Mesendoderm (in vitro differentiated cells): ENCODE measurements at regions not wholly inside any gene's neighbourhood (a gene's known extent, or its start where the extent isn't known, plus 50 kb on each side); places are given as distances from the start of the nearest gene placed in this dataset.
A peak's percentile ranks its signal among the peaks of the same experiment; 100 is the strongest.
"Not testable (repeated sequence)": the region's sequence is repeated elsewhere in the genome, so short reads cannot be mapped to it uniquely, and the experiment has no call there.

Source experiments
- DNase-seq: peaks from one replicate; pipeline ENCODE4 v3.0.0; 2013
- H2AK5ac ChIP-seq: 2 replicates; pipeline ENCODE4 v1.6.1; 2013; ENCODE audit warnings: low read length, inconsistent platforms
- H2BK120ac ChIP-seq: 2 replicates; pipeline ENCODE4 v1.6.1; 2013; ENCODE audit warnings: low read depth, mild to moderate bottlenecking, low read length, moderate library complexity, mixed read lengths
- H2BK15ac ChIP-seq: replicated peaks from 2 replicates; pipeline ENCODE4 v1.6.1; 2013; ENCODE audit warnings: low read depth, mild to moderate bottlenecking, moderate library complexity
- H2BK5ac ChIP-seq: 2 replicates; pipeline ENCODE4 v1.6.1; 2013; ENCODE audit warnings: low read length, inconsistent platforms
- H3K18ac ChIP-seq: 2 replicates; pipeline ENCODE4 v1.6.1; 2013; ENCODE audit warnings: mild to moderate bottlenecking, low read length, mixed read lengths
- H3K23ac ChIP-seq: one replicate; pipeline ENCODE4 v1.6.1; 2013; ENCODE audit warnings: low read length
- H3K27ac ChIP-seq: 2 replicates; pipeline ENCODE4 v1.5.1; 2013; ENCODE audit warnings: low read depth, mild to moderate bottlenecking, inconsistent platforms, low read length, moderate library complexity
- H3K27me3 ChIP-seq: 2 replicates; pipeline ENCODE4 v1.6.1; 2013; ENCODE audit warnings: low read length, control low read depth, mild to moderate bottlenecking, inconsistent platforms; ENCODE audit not compliant: insufficient read depth, poor library complexity
- H3K36me3 ChIP-seq: 2 replicates; pipeline ENCODE4 v1.6.1; 2013; ENCODE audit warnings: low read length, inconsistent platforms; ENCODE audit not compliant: control insufficient read depth, insufficient read depth
- H3K4ac ChIP-seq: one replicate; pipeline ENCODE4 v1.6.1; 2013; ENCODE audit warnings: low read depth, mild to moderate bottlenecking, low read length, moderate library complexity
- H3K4me1 ChIP-seq: 2 replicates; pipeline ENCODE4 v1.6.1; 2013; ENCODE audit warnings: low read depth, low read length, inconsistent platforms; ENCODE audit not compliant: control insufficient read depth
- H3K4me2 ChIP-seq: 2 replicates; pipeline ENCODE4 v1.6.1; 2013; ENCODE audit warnings: low read length
- H3K4me3 ChIP-seq: 2 replicates; pipeline ENCODE4 v1.5.1; 2013; ENCODE audit warnings: mild to moderate bottlenecking, low read length
- H3K56ac ChIP-seq: one replicate; pipeline ENCODE4 v1.6.1; 2013; ENCODE audit warnings: low read length
- H3K79me1 ChIP-seq: 2 replicates; pipeline ENCODE4 v1.6.1; 2013; ENCODE audit warnings: low read length, inconsistent platforms
- H3K79me2 ChIP-seq: 2 replicates; pipeline ENCODE4 v1.6.1; 2013; ENCODE audit warnings: mild to moderate bottlenecking, low read length; ENCODE audit not compliant: control insufficient read depth, insufficient read depth
- H3K9ac ChIP-seq: 2 replicates; pipeline ENCODE4 v1.6.1; 2013; ENCODE audit warnings: low read length, inconsistent platforms
- H4K5ac ChIP-seq: one replicate; pipeline ENCODE4 v1.6.1; 2013; ENCODE audit warnings: low read length
- H4K8ac ChIP-seq: one replicate; pipeline ENCODE4 v1.6.1; 2013; ENCODE audit warnings: low read depth, mild to moderate bottlenecking, control low read depth, low read length, moderate library complexity
- WGBS: extraction: QIAGEN DNeasy Blood & Tissue Kit; methylation state at CpG from one replicate; pipeline ENCODE4 v1.1.7; 2013; ENCODE audit warnings: low lambda C conversion rate, missing lambda C conversion rate; ENCODE audit not compliant: insufficient coverage; ENCODE audit errors: extremely low coverage; 5-methylcytosine and 5-hydroxymethylcytosine counted together

DNA sequence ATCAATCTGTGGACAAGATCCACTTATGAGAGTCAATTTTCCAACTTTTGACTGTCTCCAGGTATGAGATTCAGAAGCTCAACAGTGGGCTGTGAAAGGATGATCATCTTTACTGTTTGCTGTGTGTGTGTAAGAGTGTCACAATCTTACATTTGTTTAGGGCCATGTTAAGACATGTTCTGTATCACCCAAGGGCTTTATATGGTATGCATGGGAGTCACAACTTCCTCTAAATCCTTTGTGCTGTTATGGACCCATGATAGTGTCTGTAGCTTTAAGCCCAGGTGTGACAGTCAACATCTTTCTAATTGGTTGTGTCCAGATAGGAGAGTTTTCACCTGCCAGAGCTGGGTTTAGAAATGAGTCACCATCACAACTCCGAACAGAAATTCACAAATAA, 70.2 kb downstream of the ZNF726 start:
- not testable (repeated sequence) for H3K79me2 ChIP-seq, H3K23ac ChIP-seq, H2AK5ac ChIP-seq, H3K4me2 ChIP-seq, H4K5ac ChIP-seq, H4K8ac ChIP-seq, H3K56ac ChIP-seq, DNase-seq, H3K4me3 ChIP-seq, H3K79me1 ChIP-seq, H3K9ac ChIP-seq, H2BK120ac ChIP-seq, H3K36me3 ChIP-seq, H3K18ac ChIP-seq, H2BK15ac ChIP-seq, H2BK5ac ChIP-seq, H3K4me1 ChIP-seq, H3K27ac ChIP-seq, H3K27me3 ChIP-seq, H3K4ac ChIP-seq
- WGBS: no CpG with 5 or more reads among the region's 1 CpG

DNA sequence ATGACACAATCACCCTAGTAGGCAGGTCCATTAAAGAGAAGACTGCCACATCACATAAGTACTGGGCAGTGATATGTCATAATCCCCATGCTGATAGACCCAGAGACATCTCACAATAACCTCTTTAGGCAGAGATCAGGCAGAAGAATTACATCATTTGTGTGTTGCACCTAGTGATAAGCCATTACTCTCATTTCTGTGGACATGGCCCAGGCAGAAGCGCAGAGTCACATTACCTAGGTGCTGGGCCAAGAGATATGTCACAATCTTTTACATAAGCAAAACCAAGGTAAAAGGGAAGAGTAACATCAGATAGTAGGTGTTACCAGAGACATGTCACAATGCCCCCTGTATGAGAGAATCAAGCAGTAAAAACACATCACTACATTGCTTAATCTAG, 71.9 kb downstream of the ZNF726 start:
- Histone ChIP-seq H2AK5ac (no peak overlapping the region), H3K27me3 (no peaks in the 10 kb centered on the region), H3K4me1 (no peaks in the 10 kb centered on the region), H3K79me1 (no peaks in the 10 kb centered on the region), H3K18ac (no peak overlapping the region), H3K23ac (no peak overlapping the region), H2BK15ac (no peak overlapping the region), H3K36me3 (no peaks in the 10 kb centered on the region), H2BK5ac (no peak overlapping the region), H4K5ac (no peak overlapping the region), H3K4me2 (no peak overlapping the region), H3K27ac (no peak overlapping the region), H3K79me2 (no peaks in the 10 kb centered on the region), H3K9ac (no peak overlapping the region), H3K56ac (no peak overlapping the region), H3K4ac (no peak overlapping the region), H3K4me3 (no peak overlapping the region), H4K8ac (no peak overlapping the region), H2BK120ac (no peak overlapping the region)
- no peak for DNase-seq
- no CpG with 5 or more reads among the region's 1 CpG for WGBS

- Histone ChIP-seq H2BK15ac (no peak overlapping the region), H3K9ac (no peak overlapping the region), H3K4ac (no peak overlapping the region), H4K5ac (no peak overlapping the region), H2BK5ac (no peak overlapping the region), H3K56ac (no peak overlapping the region), H3K79me1 (no peaks in the 10 kb centered on the region), H3K23ac (no peak overlapping the region), H2AK5ac (no peak overlapping the region), H3K27me3 (no peaks in the 10 kb centered on the region), H3K27ac (no peak overlapping the region), H2BK120ac (no peak overlapping the region), H4K8ac (no peak overlapping the region), H3K36me3 (no peaks in the 10 kb centered on the region), H3K18ac (no peak overlapping the region), H3K4me2 (no peak overlapping the region), H3K4me1 (no peaks in the 10 kb centered on the region), H3K79me2 (no peaks in the 10 kb centered on the region), H3K4me3 (no peak overlapping the region)
- DNase-seq: peak; percentile 1
- no CpG with 5 or more reads among the region's 1 CpG for WGBS
These were observed 76.5 kb downstream of the ZNF726 start for GRCh38 chr19:23991170-23991569.

GRCh38 chr19:23992348-23992747, 77.7 kb downstream of the ZNF726 start:
- no peak overlapping the region for H2BK5ac ChIP-seq

GRCh38 chr19:23993440-23993839, 78.8 kb downstream of the ZNF726 start:
- Histone ChIP-seq H2BK120ac (no peak overlapping the region), H3K56ac (no peak overlapping the region), H3K4me1 (no peaks in the 10 kb centered on the region), H4K8ac (no peak overlapping the region), H3K36me3 (no peaks in the 10 kb centered on the region), H3K79me2 (no peaks in the 10 kb centered on the region), H2AK5ac (no peak overlapping the region), H3K4me3 (no peak overlapping the region), H3K27ac (no peak overlapping the region), H3K4ac (no peak overlapping the region), H2BK15ac (no peak overlapping the region), H3K27me3 (no peaks in the 10 kb centered on the region), H3K9ac (no peak overlapping the region), H4K5ac (no peak overlapping the region), H3K4me2 (no peak overlapping the region), H2BK5ac (no peak overlapping the region), H3K79me1 (no peaks in the 10 kb centered on the region), H3K23ac (no peak overlapping the region), H3K18ac (no peak overlapping the region)
- no CpG with 5 or more reads among the region's 2 CpGs for WGBS
- no peak for DNase-seq

More at GRCh38 chr19:23992348-23992747, 77.7 kb downstream of the ZNF726 start:
- H3K23ac ChIP-seq: no peak overlapping the region
- no peaks in the 10 kb centered on the region for H3K36me3 ChIP-seq
- no peaks in the 10 kb centered on the region for H3K27me3 ChIP-seq
- no peaks in the 10 kb centered on the region for H3K79me1 ChIP-seq
- H2BK15ac ChIP-seq: no peak overlapping the region
- WGBS: no CpG with 5 or more reads among the region's 3 CpGs
- no peak overlapping the region for H4K8ac ChIP-seq
- no peak overlapping the region for H3K56ac ChIP-seq
- no peak overlapping the region for H2AK5ac ChIP-seq
- H3K18ac ChIP-seq: no peak overlapping the region
- H3K4me2 ChIP-seq: no peak overlapping the region
- H4K5ac ChIP-seq: no peak overlapping the region
- no peak overlapping the region for H3K4ac ChIP-seq
- H3K27ac ChIP-seq: no peak overlapping the region
- H2BK120ac ChIP-seq: no peak overlapping the region
- no peaks in the 10 kb centered on the region for H3K79me2 ChIP-seq
- DNase-seq: no peak
- no peaks in the 10 kb centered on the region for H3K4me1 ChIP-seq
- no peak overlapping the region for H3K9ac ChIP-seq
- no peak overlapping the region for H3K4me3 ChIP-seq

- Histone ChIP-seq H2AK5ac (no peak overlapping the region), H4K5ac (no peak overlapping the region), H3K27me3 (no peaks in the 10 kb centered on the region), H2BK120ac (no peak overlapping the region), H2BK15ac (no peak overlapping the region), H3K56ac (no peak overlapping the region), H3K4me3 (no peak overlapping the region), H3K36me3 (no peaks in the 10 kb centered on the region), H2BK5ac (no peak overlapping the region), H3K23ac (no peak overlapping the region), H3K4ac (no peak overlapping the region), H4K8ac (no peak overlapping the region), H3K18ac (no peak overlapping the region), H3K4me1 (no peaks in the 10 kb centered on the region), H3K9ac (no peak overlapping the region), H3K79me2 (no peaks in the 10 kb centered on the region), H3K27ac (no peak overlapping the region), H3K4me2 (no peak overlapping the region), H3K79me1 (no peaks in the 10 kb centered on the region)
- peak; percentile 46 for DNase-seq
- WGBS: no CpG with 5 or more reads among the region's 7 CpGs
These were observed 81.9 kb downstream of the ZNF726 start for GRCh38 chr19:23996549-23996948.
